ENCODE measurements at regions not wholly inside any gene's neighbourhood (a gene's known extent, or its start where the extent isn't known, plus 50 kb on each side); places are given as distances from the start of the nearest gene placed in this dataset.

DNA sequence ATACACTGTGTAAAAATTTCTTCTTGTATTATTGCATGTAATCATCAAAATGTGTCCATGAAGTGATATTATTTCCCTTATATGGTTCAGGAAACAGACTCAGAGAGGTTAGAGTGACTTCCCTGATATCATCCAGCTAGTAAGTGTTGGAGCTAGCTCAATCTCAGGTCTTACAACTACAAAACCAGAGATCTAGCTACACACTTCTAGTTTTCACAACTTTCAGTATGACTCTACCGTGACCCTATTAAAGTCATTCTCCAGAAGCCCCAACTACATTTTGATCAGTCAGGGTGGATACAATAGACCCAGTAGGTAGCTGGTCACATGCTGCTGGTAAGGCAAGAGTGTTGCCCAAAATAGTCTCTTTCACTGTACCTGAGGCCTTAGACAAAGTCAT lies 165.3 kb downstream of the GOLIM4 start:
- H3K4me1 ChIP-seq (ENCODE audit: control extremely low read depth in 1 of 4, control insufficient read depth in 4 of 4, insufficient read depth in 4 of 4, low read length in 3 of 4), result no peaks in the 10 kb centered on the region
- WGBS (ENCODE audit: insufficient coverage), result 100% methylated on average over 1 of the region's 1 CpG
- H3K36me3 ChIP-seq (ENCODE audit: control insufficient read depth in 4 of 4, insufficient read depth in 4 of 4, low read length in 3 of 4), result no peaks in the 10 kb centered on the region
- no peaks in the 10 kb centered on the region for H3K27me3 ChIP-seq (replicated peaks in 2 of 5; ENCODE audit: control insufficient read depth in 4 of 5, insufficient read depth in 5 of 5, low read length in 4 of 5)
- peak in 1 of 3 donors; percentile 6 for DNase-seq
- CTCF ChIA-PET, result interaction anchor here (0.6 to 7.5 kb wide), 8 partner anchors 11 to 1114 kb away, joined by 3 to 99 read pairs (median 6); no protein-coding TSS in a partner anchor
- no peak overlapping the region for H3K27ac ChIP-seq (ENCODE audit: insufficient read depth in 1 of 2, low read depth in 1 of 2, low read length in 2 of 2, poor library complexity in 1 of 2, severe bottlenecking in 2 of 2)
- no peaks in the 10 kb centered on the region for H3K9me3 ChIP-seq (ENCODE audit: control extremely low read depth in 1 of 5, control insufficient read depth in 4 of 5, insufficient read depth in 2 of 5, low read depth in 1 of 5, low read length in 4 of 5)
- H3K4me3 ChIP-seq (ENCODE audit: control insufficient read depth in 1 of 7, extremely low read depth in 1 of 7, insufficient read depth in 4 of 7, low read depth in 2 of 7, low read length in 6 of 7), result no peak overlapping the region
- POLR2A ChIA-PET, result interaction anchor here (1.6 kb wide), 1 partner anchor 110 kb away, joined by 5 read pairs; no protein-coding TSS in a partner anchor

DNA sequence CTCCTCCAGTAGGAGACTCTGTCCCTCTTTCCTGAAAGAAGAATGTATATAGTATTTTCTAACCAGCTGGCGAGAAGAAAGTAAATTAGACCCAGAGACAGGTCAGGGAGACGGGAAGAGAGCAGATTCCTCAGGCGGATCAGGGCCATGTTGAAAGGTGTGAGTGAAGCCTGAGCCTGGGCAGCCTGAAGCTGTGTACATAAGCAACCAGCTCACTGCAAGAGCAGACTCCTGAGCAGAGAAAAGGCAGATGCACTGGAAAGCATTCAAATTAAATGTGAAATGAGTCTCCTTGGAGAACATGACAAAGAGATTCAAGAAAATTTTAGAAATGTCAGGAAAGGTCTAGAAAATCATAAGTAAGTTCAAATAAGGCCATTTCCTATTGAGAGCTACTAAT lies 165.8 kb downstream of the GOLIM4 start:
- H3K27ac ChIP-seq (ENCODE audit: insufficient read depth in 1 of 2, low read depth in 1 of 2, low read length in 2 of 2, poor library complexity in 1 of 2, severe bottlenecking in 2 of 2), result no peak overlapping the region
- WGBS (ENCODE audit: insufficient coverage), result 100% methylated on average over 2 of the region's 3 CpGs
- DNase-seq, result no peak
- H3K4me1 ChIP-seq (ENCODE audit: control extremely low read depth in 1 of 4, control insufficient read depth in 4 of 4, insufficient read depth in 4 of 4, low read length in 3 of 4), result no peaks in the 10 kb centered on the region
- no peaks in the 10 kb centered on the region for H3K36me3 ChIP-seq (ENCODE audit: control insufficient read depth in 4 of 4, insufficient read depth in 4 of 4, low read length in 3 of 4)
- CTCF ChIA-PET, result interaction anchor here (1.1 to 7.5 kb wide), 9 partner anchors 11 to 117 kb away, joined by 3 to 99 read pairs (median 4); no protein-coding TSS in a partner anchor
- no peaks in the 10 kb centered on the region for H3K9me3 ChIP-seq (ENCODE audit: control extremely low read depth in 1 of 5, control insufficient read depth in 4 of 5, insufficient read depth in 2 of 5, low read depth in 1 of 5, low read length in 4 of 5)
- POLR2A ChIA-PET, result interaction anchor here (1.6 kb wide), 1 partner anchor 110 kb away, joined by 5 read pairs; no protein-coding TSS in a partner anchor
- H3K27me3 ChIP-seq (replicated peaks in 2 of 5; ENCODE audit: control insufficient read depth in 4 of 5, insufficient read depth in 5 of 5, low read length in 4 of 5), result no peaks in the 10 kb centered on the region
- H3K4me3 ChIP-seq (ENCODE audit: control insufficient read depth in 1 of 7, extremely low read depth in 1 of 7, insufficient read depth in 4 of 7, low read depth in 2 of 7, low read length in 6 of 7), result no peak overlapping the region

DNA sequence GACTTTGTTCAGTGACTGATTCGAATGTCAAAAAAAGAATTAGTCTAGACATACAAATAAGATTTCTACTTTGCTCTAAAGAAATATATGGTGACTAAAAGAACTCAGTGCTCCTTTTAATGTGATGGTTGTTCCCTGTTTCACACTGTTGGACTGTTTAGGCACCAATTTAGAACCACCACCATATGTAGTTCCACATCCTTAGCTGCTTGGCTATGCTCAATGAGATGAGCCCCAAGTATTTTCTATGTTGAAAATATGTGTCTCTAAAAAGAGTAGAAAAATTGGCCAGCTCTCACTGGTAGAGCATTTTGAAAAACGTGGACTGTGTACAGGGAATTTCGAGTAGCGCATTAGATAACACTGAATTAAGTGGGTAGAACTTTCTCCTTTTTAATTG lies 167.3 kb downstream of the GOLIM4 start:
- H3K4me1 ChIP-seq (ENCODE audit: control extremely low read depth in 1 of 4, control insufficient read depth in 4 of 4, insufficient read depth in 4 of 4, low read length in 3 of 4), result no peaks in the 10 kb centered on the region
- DNase-seq, result no peak
- 50% methylated on average over 2 of the region's 4 CpGs for WGBS (ENCODE audit: insufficient coverage)
- no peaks in the 10 kb centered on the region for H3K27me3 ChIP-seq (replicated peaks in 2 of 5; ENCODE audit: control insufficient read depth in 4 of 5, insufficient read depth in 5 of 5, low read length in 4 of 5)
- no peaks in the 10 kb centered on the region for H3K9me3 ChIP-seq (ENCODE audit: control extremely low read depth in 1 of 5, control insufficient read depth in 4 of 5, insufficient read depth in 2 of 5, low read depth in 1 of 5, low read length in 4 of 5)
- POLR2A ChIA-PET, result interaction anchor here (0.6 kb wide), 1 partner anchor 558 kb away, joined by 3 read pairs; no protein-coding TSS in a partner anchor
- H3K36me3 ChIP-seq (ENCODE audit: control insufficient read depth in 4 of 4, insufficient read depth in 4 of 4, low read length in 3 of 4), result no peaks in the 10 kb centered on the region
- no peak overlapping the region for H3K27ac ChIP-seq (ENCODE audit: insufficient read depth in 1 of 2, low read depth in 1 of 2, low read length in 2 of 2, poor library complexity in 1 of 2, severe bottlenecking in 2 of 2)
- H3K4me3 ChIP-seq (ENCODE audit: control insufficient read depth in 1 of 7, extremely low read depth in 1 of 7, insufficient read depth in 4 of 7, low read depth in 2 of 7, low read length in 6 of 7), result no peak overlapping the region
- CTCF ChIA-PET, result interaction anchor here (0.6 to 7.5 kb wide), 8 partner anchors 8 to 117 kb away, joined by 3 to 99 read pairs (median 6); no protein-coding TSS in a partner anchor

DNA sequence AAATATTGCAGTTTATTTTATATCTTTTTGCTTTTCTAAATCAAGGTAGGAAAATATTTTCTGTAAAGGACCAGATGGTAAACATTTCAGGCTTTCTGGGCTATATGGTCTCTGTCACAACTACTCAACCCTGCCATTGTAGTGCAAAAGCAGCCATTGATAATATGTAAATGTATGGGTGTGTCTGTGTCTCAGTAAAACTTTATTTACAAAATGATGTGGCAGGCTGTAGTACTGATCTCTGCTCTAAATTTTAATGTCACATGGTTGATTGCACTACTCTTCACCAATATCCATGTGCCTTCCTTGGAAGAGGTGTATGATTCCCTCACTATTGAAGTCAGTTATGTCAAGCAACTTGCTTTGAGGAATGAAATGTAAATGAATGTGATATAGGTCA lies 175.0 kb downstream of the GOLIM4 start:
- Histone ChIP-seq H3K4me3 (ENCODE audit: control insufficient read depth in 1 of 7, extremely low read depth in 1 of 7, insufficient read depth in 4 of 7, low read depth in 2 of 7, low read length in 6 of 7) (no peak overlapping the region), H3K27me3 (replicated peaks in 2 of 5; ENCODE audit: control insufficient read depth in 4 of 5, insufficient read depth in 5 of 5, low read length in 4 of 5) (no peaks in the 10 kb centered on the region), H3K9me3 (ENCODE audit: control extremely low read depth in 1 of 5, control insufficient read depth in 4 of 5, insufficient read depth in 2 of 5, low read depth in 1 of 5, low read length in 4 of 5) (no peaks in the 10 kb centered on the region), H3K27ac (ENCODE audit: insufficient read depth in 1 of 2, low read depth in 1 of 2, low read length in 2 of 2, poor library complexity in 1 of 2, severe bottlenecking in 2 of 2) (no peak overlapping the region), H3K4me1 (ENCODE audit: control extremely low read depth in 1 of 4, control insufficient read depth in 4 of 4, insufficient read depth in 4 of 4, low read length in 3 of 4) (no peaks in the 10 kb centered on the region), H3K36me3 (ENCODE audit: control insufficient read depth in 4 of 4, insufficient read depth in 4 of 4, low read length in 3 of 4) (no peaks in the 10 kb centered on the region)
- ChIA-PET CTCF (interaction anchor here (0.7 to 1.4 kb wide), 4 partner anchors 8 to 120 kb away, joined by 3 to 4 read pairs (median 3); no protein-coding TSS in a partner anchor), POLR2A (no interaction called here)
- no peak for DNase-seq

- no peaks in the 10 kb centered on the region for H3K36me3 ChIP-seq (ENCODE audit: control insufficient read depth in 4 of 4, insufficient read depth in 4 of 4, low read length in 3 of 4)
- ChIA-PET POLR2A (no interaction called here), CTCF (interaction anchor here (1.0 to 1.4 kb wide), 5 partner anchors 8 to 121 kb away, joined by 3 to 7 read pairs (median 3); no protein-coding TSS in a partner anchor)
- DNase-seq, result no peak
- H3K27me3 ChIP-seq (replicated peaks in 2 of 5; ENCODE audit: control insufficient read depth in 4 of 5, insufficient read depth in 5 of 5, low read length in 4 of 5), result no peaks in the 10 kb centered on the region
- H3K4me1 ChIP-seq (ENCODE audit: control extremely low read depth in 1 of 4, control insufficient read depth in 4 of 4, insufficient read depth in 4 of 4, low read length in 3 of 4), result no peaks in the 10 kb centered on the region
- WGBS (ENCODE audit: insufficient coverage), result 100% methylated on average over 1 of the region's 1 CpG
- H3K27ac ChIP-seq (ENCODE audit: insufficient read depth in 1 of 2, low read depth in 1 of 2, low read length in 2 of 2, poor library complexity in 1 of 2, severe bottlenecking in 2 of 2), result no peak overlapping the region
- no peak overlapping the region for H3K4me3 ChIP-seq (ENCODE audit: control insufficient read depth in 1 of 7, extremely low read depth in 1 of 7, insufficient read depth in 4 of 7, low read depth in 2 of 7, low read length in 6 of 7)
- H3K9me3 ChIP-seq (ENCODE audit: control extremely low read depth in 1 of 5, control insufficient read depth in 4 of 5, insufficient read depth in 2 of 5, low read depth in 1 of 5, low read length in 4 of 5), result no peaks in the 10 kb centered on the region
Measured at GRCh38 chr3:167919590-167919989, 176.1 kb downstream of the GOLIM4 start.

- ChIA-PET CTCF (interaction anchor here (1.1 to 1.3 kb wide), 3 partner anchors 9 to 14 kb away, joined by 3 to 7 read pairs (median 3); no protein-coding TSS in a partner anchor), POLR2A (no interaction called here)
- no peaks in the 10 kb centered on the region for H3K27me3 ChIP-seq (replicated peaks in 2 of 5; ENCODE audit: control insufficient read depth in 4 of 5, insufficient read depth in 5 of 5, low read length in 4 of 5)
- no peaks in the 10 kb centered on the region for H3K9me3 ChIP-seq (ENCODE audit: control extremely low read depth in 1 of 5, control insufficient read depth in 4 of 5, insufficient read depth in 2 of 5, low read depth in 1 of 5, low read length in 4 of 5)
- no peaks in the 10 kb centered on the region for H3K36me3 ChIP-seq (ENCODE audit: control insufficient read depth in 4 of 4, insufficient read depth in 4 of 4, low read length in 3 of 4)
- DNase-seq, result no peak
- 86% methylated on average over 1 of the region's 2 CpGs for WGBS (ENCODE audit: insufficient coverage)
- H3K4me1 ChIP-seq (ENCODE audit: control extremely low read depth in 1 of 4, control insufficient read depth in 4 of 4, insufficient read depth in 4 of 4, low read length in 3 of 4), result no peaks in the 10 kb centered on the region
- no peak overlapping the region for H3K4me3 ChIP-seq (ENCODE audit: control insufficient read depth in 1 of 7, extremely low read depth in 1 of 7, insufficient read depth in 4 of 7, low read depth in 2 of 7, low read length in 6 of 7)
- H3K27ac ChIP-seq (ENCODE audit: insufficient read depth in 1 of 2, low read depth in 1 of 2, low read length in 2 of 2, poor library complexity in 1 of 2, severe bottlenecking in 2 of 2), result no peak overlapping the region
Measured at GRCh38 chr3:167918686-167919085, 177.0 kb downstream of the GOLIM4 start.

DNA sequence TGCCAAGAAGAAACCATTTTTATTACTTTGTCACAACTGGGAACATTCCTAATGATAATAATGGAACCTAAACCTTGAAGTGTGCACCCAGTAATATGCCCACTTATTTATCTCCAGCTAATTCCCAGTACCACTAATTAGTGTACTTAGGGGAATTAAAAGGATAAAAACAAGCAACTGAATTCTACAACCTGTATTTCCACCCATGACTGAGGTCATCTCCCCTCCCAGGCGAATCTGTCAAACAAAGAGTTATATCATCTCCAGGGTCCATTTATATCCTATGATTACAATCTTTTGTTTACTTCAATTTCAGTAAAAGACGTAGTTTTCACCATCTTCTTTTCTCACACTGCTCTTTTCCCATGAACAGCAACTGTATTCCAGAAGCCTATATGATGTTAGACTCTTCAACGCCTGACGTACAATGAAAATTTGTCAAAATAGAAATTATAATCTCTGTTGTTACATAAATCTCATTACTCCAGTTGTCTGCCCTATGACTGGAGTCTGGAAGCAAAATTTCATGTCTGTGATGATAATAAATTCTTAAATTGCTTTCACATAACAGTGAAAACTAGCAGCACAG lies 177.6 kb downstream of the GOLIM4 start:
- no peak for DNase-seq
- H3K9me3 ChIP-seq (ENCODE audit: control extremely low read depth in 1 of 5, control insufficient read depth in 4 of 5, insufficient read depth in 2 of 5, low read depth in 1 of 5, low read length in 4 of 5), result no peaks in the 10 kb centered on the region
- peaks cover 0 to 2% (median 0%) of the 10 kb centered on the region in 4 experiments for H3K4me1 ChIP-seq (ENCODE audit: control extremely low read depth in 1 of 4, control insufficient read depth in 4 of 4, insufficient read depth in 4 of 4, low read length in 3 of 4)
- no peaks in the 10 kb centered on the region for H3K36me3 ChIP-seq (ENCODE audit: control insufficient read depth in 4 of 4, insufficient read depth in 4 of 4, low read length in 3 of 4)
- CTCF ChIA-PET, result interaction anchor here (1.2 kb wide), 1 partner anchor 12 kb away, joined by 3 read pairs; no protein-coding TSS in a partner anchor
- no peak overlapping the region for H3K27ac ChIP-seq (ENCODE audit: insufficient read depth in 1 of 2, low read depth in 1 of 2, low read length in 2 of 2, poor library complexity in 1 of 2, severe bottlenecking in 2 of 2)
- POLR2A ChIA-PET, result no interaction called here
- H3K27me3 ChIP-seq (replicated peaks in 2 of 5; ENCODE audit: control insufficient read depth in 4 of 5, insufficient read depth in 5 of 5, low read length in 4 of 5), result no peaks in the 10 kb centered on the region
- WGBS (ENCODE audit: insufficient coverage), result no CpG with 5 or more reads among the region's 4 CpGs
- H3K4me3 ChIP-seq (ENCODE audit: control insufficient read depth in 1 of 7, extremely low read depth in 1 of 7, insufficient read depth in 4 of 7, low read depth in 2 of 7, low read length in 6 of 7), result no peak overlapping the region

Data from common myeloid progenitor, CD34-positive (primary cell).